Sigmoid colon (tissue), 6 donors: ENCODE measurements at regions not wholly inside any gene's neighbourhood (a gene's known extent, or its start where the extent isn't known, plus 50 kb on each side); places are given as distances from the start of the nearest gene placed in this dataset.

Experiments
- DNase-seq: peaks from one replicate; pipeline ENCODE4 v3.0.0-alpha.2; 2019
- H3K27ac ChIP-seq, 4 donors: fragments of 200-600 bp; sonication (generic); one replicate each; pipeline ENCODE4 v1.5.1; 2016 to 2019; ENCODE audit warnings: mild to moderate bottlenecking in 1 of 4
- H3K27me3 ChIP-seq, 3 donors: fragments of 200-600 bp; sonication (generic); one replicate each; pipeline ENCODE4 v1.5.1; 2019; ENCODE audit warnings: mild to moderate bottlenecking in 1 of 3
- H3K36me3 ChIP-seq, 4 donors: fragments of 200-600 bp; sonication (generic); one replicate each; pipeline ENCODE4 v1.5.1; 2016 to 2019
- H3K4me1 ChIP-seq, 4 donors: fragments of 200-600 bp; sonication (generic); one replicate each; pipeline ENCODE4 v1.5.1; 2017 to 2019
- H3K4me3 ChIP-seq, 4 donors: fragments of 200-600 bp; sonication (generic); one replicate each; pipeline ENCODE4 v1.5.1; 2017 to 2019; ENCODE audit warnings: mild to moderate bottlenecking in 2 of 4, moderate library complexity in 1 of 4
- H3K9me3 ChIP-seq, 4 donors: fragments of 200-600 bp in 3 of 4; sonication (generic) in 3 of 4; one replicate each; pipeline versions ENCODE4 v1.5.1 to v1.6.1; 2013 to 2019
- CTCF ChIP-seq, 4 experiments: fragments of 450-650 bp in 3 of 4; fragments of 200-600 bp in 1 of 4; IDR thresholded peaks; one replicate each; pipeline ENCODE4 v1.5.1; 2016 to 2019; ENCODE audit warnings: antibody characterized with exemption in 4 of 4, mild to moderate bottlenecking in 3 of 4, moderate library complexity in 2 of 4
- EP300 ChIP-seq, 4 donors: sonication (generic); formaldehyde crosslinking; IDR thresholded peaks; one replicate each; pipeline ENCODE4 v1.6.1; 2017; ENCODE audit warnings: antibody characterized with exemption in 4 of 4
- POLR2A ChIP-seq, 2 donors: fragments of 450-650 bp; IDR thresholded peaks; one replicate each; pipeline ENCODE4 v1.6.1; 2016; ENCODE audit warnings: antibody characterized with exemption in 2 of 2, mild to moderate bottlenecking in 2 of 2, moderate library complexity in 2 of 2
- POLR2AphosphoS5 ChIP-seq, 4 donors: sonication (generic); formaldehyde crosslinking; IDR thresholded peaks; one replicate each; pipeline ENCODE4 v1.6.1; 2017; ENCODE audit warnings: antibody characterized with exemption in 4 of 4
- WGBS, 2 donors: extraction: QIAGEN DNeasy Blood & Tissue Kit; methylation state at CpG; one replicate each; pipeline ENCODE4 v1.1.7; 2013; 5-methylcytosine and 5-hydroxymethylcytosine counted together
- intact Hi-C: fragments of 100-400 bp; cut with DNase I; formaldehyde crosslinking; loops from one replicate; pipeline ENCODE4 v1.15.1; 2023
- donor health status: healthy with polysubstance abuse.
- donor health status: healthy.

- WGBS, 2 donors: 15 to 45% methylated on average over 1 of the region's 1 CpG
- no peaks in the 10 kb centered on the region for H3K27me3 ChIP-seq
- no peak overlapping the region for H3K4me3 ChIP-seq
- H3K4me1 ChIP-seq: no peaks in the 10 kb centered on the region
- no peak for TF ChIP-seq EP300 (IDR thresholded peaks at IDR 0.05)
- TF ChIP-seq POLR2AphosphoS5 (IDR thresholded peaks at IDR 0.05): no peak
- TF ChIP-seq POLR2A (IDR thresholded peaks at IDR 0.05): no peak
- TF ChIP-seq CTCF (IDR thresholded peaks at IDR 0.05): no peak
- no peak for DNase-seq
- no peak overlapping the region for H3K27ac ChIP-seq
- H3K9me3 ChIP-seq: no peaks in the 10 kb centered on the region
- H3K36me3 ChIP-seq: no peaks in the 10 kb centered on the region
- intact Hi-C loops: no loop called here
These were observed 211.7 kb downstream of the LRRC70 start for GRCh38 chr5:62790348-62790747.

- Histone ChIP-seq H3K9me3 (no peaks in the 10 kb centered on the region), H3K4me1 (no peaks in the 10 kb centered on the region), H3K27me3 (no peaks in the 10 kb centered on the region), H3K27ac (no peak overlapping the region), H3K36me3 (no peaks in the 10 kb centered on the region), H3K4me3 (no peak overlapping the region)
- DNase-seq: no peak
- WGBS, 2 donors: 44 to 66% methylated on average over 1 of the region's 1 CpG
- intact Hi-C loops: no loop called here
- no peak for TF ChIP-seq CTCF (IDR thresholded peaks at IDR 0.05)
- TF ChIP-seq POLR2A (IDR thresholded peaks at IDR 0.05): no peak
- no peak for TF ChIP-seq EP300 (IDR thresholded peaks at IDR 0.05)
- TF ChIP-seq POLR2AphosphoS5 (IDR thresholded peaks at IDR 0.05): no peak
These were observed 207.5 kb downstream of the LRRC70 start for GRCh38 chr5:62786099-62786498.

- no peak for DNase-seq
- Histone ChIP-seq H3K9me3 (no peaks in the 10 kb centered on the region), H3K36me3 (no peaks in the 10 kb centered on the region), H3K27ac (no peak overlapping the region), H3K4me1 (no peaks in the 10 kb centered on the region), H3K4me3 (no peak overlapping the region), H3K27me3 (no peaks in the 10 kb centered on the region)
- WGBS, 2 donors: 94 to 96% methylated on average over 6 of the region's 6 CpGs
- intact Hi-C loops: no loop called here
- TF ChIP-seq CTCF (IDR thresholded peaks at IDR 0.05) (no peak), EP300 (IDR thresholded peaks at IDR 0.05) (no peak), POLR2A (IDR thresholded peaks at IDR 0.05) (no peak), POLR2AphosphoS5 (IDR thresholded peaks at IDR 0.05) (no peak)
These were observed 207.0 kb downstream of the LRRC70 start for GRCh38 chr5:62785588-62785987.

- intact Hi-C loops: no loop called here
- no peaks in the 10 kb centered on the region for H3K36me3 ChIP-seq
- no peak overlapping the region for H3K4me3 ChIP-seq
- no peaks in the 10 kb centered on the region for H3K4me1 ChIP-seq
- WGBS, 2 donors: 61 to 67% methylated on average over 5 of the region's 5 CpGs
- no peaks in the 10 kb centered on the region for H3K27me3 ChIP-seq
- H3K9me3 ChIP-seq: no peaks in the 10 kb centered on the region
- no peak overlapping the region for H3K27ac ChIP-seq
- no peak for DNase-seq
- TF ChIP-seq EP300 (IDR thresholded peaks at IDR 0.05) (no peak), CTCF (IDR thresholded peaks at IDR 0.05) (no peak), POLR2AphosphoS5 (IDR thresholded peaks at IDR 0.05) (no peak), POLR2A (IDR thresholded peaks at IDR 0.05) (no peak)
These were observed 204.9 kb downstream of the LRRC70 start for GRCh38 chr5:62783374-62784057.

- no peaks in the 10 kb centered on the region for H3K27me3 ChIP-seq
- H3K9me3 ChIP-seq: no peaks in the 10 kb centered on the region
- H3K4me1 ChIP-seq: no peaks in the 10 kb centered on the region
- no peaks in the 10 kb centered on the region for H3K36me3 ChIP-seq
- intact Hi-C loops: no loop called here
- no peak for DNase-seq
- TF ChIP-seq CTCF (IDR thresholded peaks at IDR 0.05) (no peak), POLR2AphosphoS5 (IDR thresholded peaks at IDR 0.05) (no peak), POLR2A (IDR thresholded peaks at IDR 0.05) (no peak), EP300 (IDR thresholded peaks at IDR 0.05) (no peak)
- H3K27ac ChIP-seq: no peak overlapping the region
- no peak overlapping the region for H3K4me3 ChIP-seq
- 93 to 96% methylated on average over 7 of the region's 7 CpGs for WGBS, 2 donors
These were observed 202.3 kb downstream of the LRRC70 start for GRCh38 chr5:62780888-62781287.
